Esophagus squamous epithelium (tissue), 4 donors: ENCODE measurements at regions not wholly inside any gene's neighbourhood (a gene's known extent, or its start where the extent isn't known, plus 50 kb on each side); places are given as distances from the start of the nearest gene placed in this dataset.

Experiments used
- CTCF ChIP-seq, 6 experiments: fragments of 450-650 bp in 4 of 6; fragments of 200-600 bp in 2 of 6; sonication (generic) in 2 of 6; IDR thresholded peaks; one replicate each; pipeline ENCODE4 v1.5.1; 2016 to 2019; ENCODE audit warnings: antibody characterized with exemption in 6 of 6, mild to moderate bottlenecking in 4 of 6, moderate library complexity in 4 of 6
- POLR2A ChIP-seq, 4 donors: fragments of 450-650 bp; IDR thresholded peaks; one replicate each; pipeline ENCODE4 v1.6.1; 2017; ENCODE audit warnings: antibody characterized with exemption in 4 of 4, mild to moderate bottlenecking in 4 of 4, moderate library complexity in 3 of 4

- TF ChIP-seq CTCF (IDR thresholded peaks at IDR 0.05) (no peak), POLR2A (IDR thresholded peaks at IDR 0.05) (no peak)
Observed at GRCh38 chr2:105567996-105568494, 169.2 kb upstream of the FHL2 start.
